NB4 (cell line): ENCODE measurements at regions not wholly inside any gene's neighbourhood (a gene's known extent, or its start where the extent isn't known, plus 50 kb on each side); places are given as distances from the start of the nearest gene placed in this dataset.

Source experiments
- DNase-seq: peaks from one replicate; pipeline ENCODE4 v3.0.0; 2010; ENCODE audit warnings: low read depth
- H3K4me3 ChIP-seq: one replicate; pipeline ENCODE4 v1.5.1; 2011; ENCODE audit warnings: mild to moderate bottlenecking, low read depth, low read length, moderate library complexity
- MYC ChIP-seq: IDR thresholded peaks from 2 replicates; pipeline ENCODE4 v1.6.1; 2011; ENCODE audit warnings: low read depth, low read length
- POLR2A ChIP-seq: IDR thresholded peaks from 2 replicates; pipeline ENCODE4 v1.6.1; 2011; ENCODE audit warnings: mild to moderate bottlenecking; ENCODE audit not compliant: insufficient read length; ENCODE audit errors: extremely low read depth
- TF ChIP-seq, protein P1 (sequence below): IDR thresholded peaks from one replicate; pipeline ENCODE4 v1.5.1; 2012; ENCODE audit warnings: low read depth, low read length
- TF ChIP-seq, protein P2 (sequence below): IDR thresholded peaks from 2 replicates; pipeline ENCODE4 v1.6.1; 2011; ENCODE audit warnings: low read depth, low read length

DNA sequence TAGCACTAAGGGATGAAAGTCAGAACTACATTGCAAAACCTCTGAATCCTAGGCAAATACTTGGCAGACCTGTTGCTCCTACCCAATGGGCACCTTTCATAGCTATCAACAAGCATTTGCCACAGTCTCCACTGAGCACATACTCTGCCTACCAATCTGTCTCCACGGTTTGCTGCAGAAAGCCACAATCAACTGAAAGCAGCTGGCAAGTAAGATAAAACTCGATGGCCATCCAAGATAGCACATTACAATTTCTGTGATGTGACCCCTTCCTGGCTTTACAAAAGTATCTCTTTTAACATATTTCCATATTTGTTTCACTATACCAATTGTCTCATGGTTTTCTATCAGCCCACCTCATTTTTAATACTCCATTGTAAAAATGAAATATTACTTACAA, 1060.5 kb upstream of the INTU start:
- no peak for DNase-seq
- TF ChIP-seq MYC (no peak), POLR2A (no peak)
- TF ChIP-seq, protein P1, sequence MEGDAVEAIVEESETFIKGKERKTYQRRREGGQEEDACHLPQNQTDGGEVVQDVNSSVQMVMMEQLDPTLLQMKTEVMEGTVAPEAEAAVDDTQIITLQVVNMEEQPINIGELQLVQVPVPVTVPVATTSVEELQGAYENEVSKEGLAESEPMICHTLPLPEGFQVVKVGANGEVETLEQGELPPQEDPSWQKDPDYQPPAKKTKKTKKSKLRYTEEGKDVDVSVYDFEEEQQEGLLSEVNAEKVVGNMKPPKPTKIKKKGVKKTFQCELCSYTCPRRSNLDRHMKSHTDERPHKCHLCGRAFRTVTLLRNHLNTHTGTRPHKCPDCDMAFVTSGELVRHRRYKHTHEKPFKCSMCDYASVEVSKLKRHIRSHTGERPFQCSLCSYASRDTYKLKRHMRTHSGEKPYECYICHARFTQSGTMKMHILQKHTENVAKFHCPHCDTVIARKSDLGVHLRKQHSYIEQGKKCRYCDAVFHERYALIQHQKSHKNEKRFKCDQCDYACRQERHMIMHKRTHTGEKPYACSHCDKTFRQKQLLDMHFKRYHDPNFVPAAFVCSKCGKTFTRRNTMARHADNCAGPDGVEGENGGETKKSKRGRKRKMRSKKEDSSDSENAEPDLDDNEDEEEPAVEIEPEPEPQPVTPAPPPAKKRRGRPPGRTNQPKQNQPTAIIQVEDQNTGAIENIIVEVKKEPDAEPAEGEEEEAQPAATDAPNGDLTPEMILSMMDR, result no peak
- TF ChIP-seq, protein P2, sequence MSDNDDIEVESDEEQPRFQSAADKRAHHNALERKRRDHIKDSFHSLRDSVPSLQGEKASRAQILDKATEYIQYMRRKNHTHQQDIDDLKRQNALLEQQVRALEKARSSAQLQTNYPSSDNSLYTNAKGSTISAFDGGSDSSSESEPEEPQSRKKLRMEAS, result no peak
- no peak overlapping the region for H3K4me3 ChIP-seq

DNA sequence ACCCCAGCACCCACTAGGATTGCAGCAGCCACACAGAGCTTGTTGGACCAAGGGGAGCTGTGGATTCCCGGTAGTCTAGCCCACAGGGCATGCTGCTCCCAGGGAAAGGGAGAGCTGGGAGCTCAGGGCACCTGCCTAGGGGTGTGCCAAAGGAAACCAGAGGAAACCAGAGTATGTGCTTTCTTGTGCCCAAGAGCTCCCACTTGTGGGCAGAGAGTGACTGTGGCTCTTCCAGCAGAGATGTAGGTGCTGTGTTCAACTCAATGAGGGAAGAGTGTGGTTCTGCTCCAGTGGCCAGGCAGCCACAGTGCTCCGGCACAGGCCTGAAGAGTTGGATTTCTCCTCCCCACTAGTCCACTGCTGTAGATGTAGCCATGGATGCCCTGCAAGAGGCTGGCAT, 1050.0 kb upstream of the INTU start:
- H3K4me3 ChIP-seq, result no peak overlapping the region
- TF ChIP-seq POLR2A, result no peak
- TF ChIP-seq, protein P2, result no peak
- TF ChIP-seq, protein P1, result no peak
- TF ChIP-seq MYC, result no peak
- DNase-seq, result no peak

DNA sequence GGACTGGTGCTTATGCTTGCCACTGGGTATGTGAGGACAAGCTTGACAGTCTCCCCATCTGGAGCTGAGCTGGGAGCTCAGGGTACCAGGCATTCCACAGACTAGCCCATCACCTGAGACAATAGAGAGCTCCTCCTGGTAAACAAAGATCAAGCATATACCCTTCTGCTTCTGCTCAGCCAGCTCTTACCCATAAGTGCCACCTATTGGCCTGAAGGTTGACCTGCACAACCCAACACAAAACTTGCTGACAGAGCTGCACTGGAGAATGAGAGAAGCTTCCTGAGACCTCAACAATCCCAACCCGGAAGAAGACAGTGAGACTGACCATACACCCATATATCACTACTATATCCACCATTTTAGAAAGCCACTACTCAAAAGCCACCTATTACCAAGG, 1049.2 kb upstream of the INTU start:
- peak; percentile 31 for DNase-seq
- TF ChIP-seq, protein P2, result no peak
- TF ChIP-seq, protein P1, result peak; percentile 16
- no peak for TF ChIP-seq MYC
- TF ChIP-seq POLR2A, result no peak
- no peak overlapping the region for H3K4me3 ChIP-seq

DNA sequence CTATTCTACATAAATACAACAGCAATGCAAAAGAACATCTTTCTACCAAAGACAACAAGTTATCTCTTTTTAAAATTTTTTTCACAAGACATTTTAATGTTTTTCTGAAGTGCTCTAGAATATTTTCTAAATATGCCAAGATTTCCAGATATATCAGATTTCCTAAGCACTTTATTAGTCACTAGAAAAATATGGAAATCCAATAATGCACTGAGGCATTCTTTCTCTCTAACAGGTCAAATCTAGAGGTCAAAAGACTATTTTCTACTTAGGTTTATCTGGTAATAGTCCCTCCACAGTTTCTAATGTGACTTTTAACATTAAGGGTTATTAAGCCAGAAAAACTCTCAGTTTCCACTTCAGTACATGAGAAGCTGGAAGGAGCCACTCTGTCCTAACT, 1041.2 kb upstream of the INTU start:
- no peak overlapping the region for H3K4me3 ChIP-seq
- TF ChIP-seq, protein P2, result no peak
- TF ChIP-seq POLR2A (no peak), MYC (no peak)
- TF ChIP-seq, protein P1, result no peak
- no peak for DNase-seq

DNA sequence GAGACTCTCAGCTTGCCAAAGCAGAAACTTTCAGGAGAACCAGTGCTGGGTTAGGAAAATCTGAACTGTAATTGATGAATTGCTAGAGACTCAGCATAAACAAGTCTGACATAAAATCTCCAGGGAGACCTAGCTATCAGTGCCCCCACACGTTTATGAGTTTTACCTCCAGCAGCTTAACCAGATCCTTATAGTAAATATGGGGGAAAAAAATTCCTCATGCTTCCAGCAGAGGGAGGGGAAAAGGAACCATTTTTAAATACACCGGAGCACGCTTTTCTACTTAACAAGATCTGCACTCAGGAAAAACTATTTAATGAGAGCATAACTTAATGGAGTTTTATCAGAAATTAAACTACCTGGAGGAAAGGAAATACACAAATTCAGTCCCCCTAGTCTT, 1040.7 kb upstream of the INTU start:
- DNase-seq, result no peak
- TF ChIP-seq POLR2A (no peak), MYC (no peak)
- TF ChIP-seq, protein P1, result no peak
- TF ChIP-seq, protein P2, result no peak

DNA sequence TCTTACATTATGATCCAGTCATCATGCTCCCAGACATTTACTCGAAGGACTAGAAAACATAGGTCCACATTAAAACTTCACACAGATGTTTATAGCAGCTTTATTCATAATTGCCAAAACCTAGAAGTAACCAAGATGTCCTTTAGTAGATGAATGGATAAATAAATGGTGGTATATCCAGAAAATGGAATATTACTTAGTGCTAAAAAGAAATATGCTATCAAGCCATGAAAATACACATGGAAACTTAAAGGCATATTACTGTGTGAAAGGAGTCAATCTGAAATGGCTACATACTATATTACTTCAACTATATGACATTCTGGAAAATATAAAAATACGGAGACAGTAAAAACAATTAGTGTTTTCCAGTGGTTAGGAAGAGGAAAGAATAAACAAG, 1039.1 kb upstream of the INTU start:
- TF ChIP-seq MYC (no peak), POLR2A (no peak)
- TF ChIP-seq, protein P2, result no peak
- TF ChIP-seq, protein P1, result no peak
- H3K4me3 ChIP-seq, result no peak overlapping the region
- no peak for DNase-seq

More for the DNA sequence above, 1040.7 kb upstream of the INTU start:
- no peak overlapping the region for H3K4me3 ChIP-seq
